ENCODE measurements at regions not wholly inside any gene's neighbourhood (a gene's known extent, or its start where the extent isn't known, plus 50 kb on each side); places are given as distances from the start of the nearest gene placed in this dataset.

GRCh38 chr6:97460394-97461080 lies 177.5 kb upstream of the MMS22L start:
- no peak for TF ChIP-seq CTCF (IDR thresholded peaks at IDR 0.05; ENCODE audit: control insufficient read depth, insufficient read depth, low read depth, low read length, missing control alignments)
- H3K4me3 ChIP-seq (ENCODE audit: control insufficient read depth, low read depth, low read length), result no peak overlapping the region
- no peak for DNase-seq (ENCODE audit: low read depth)

- no peak for TF ChIP-seq CTCF (IDR thresholded peaks at IDR 0.05; ENCODE audit: control insufficient read depth, insufficient read depth, low read depth, low read length, missing control alignments)
- no peak for DNase-seq (ENCODE audit: low read depth)
- H3K4me3 ChIP-seq (ENCODE audit: control insufficient read depth, low read depth, low read length), result no peak overlapping the region
Measured at GRCh38 chr6:97461218-97461617, 178.2 kb upstream of the MMS22L start.

GRCh38 chr6:97462031-97462430 lies 179.0 kb upstream of the MMS22L start:
- H3K4me3 ChIP-seq (ENCODE audit: control insufficient read depth, low read depth, low read length), result no peak overlapping the region
- no peak for TF ChIP-seq CTCF (IDR thresholded peaks at IDR 0.05; ENCODE audit: control insufficient read depth, insufficient read depth, low read depth, low read length, missing control alignments)
- no peak for DNase-seq (ENCODE audit: low read depth)

- no peak for TF ChIP-seq CTCF (IDR thresholded peaks at IDR 0.05; ENCODE audit: control insufficient read depth, insufficient read depth, low read depth, low read length, missing control alignments)
- H3K4me3 ChIP-seq (ENCODE audit: control insufficient read depth, low read depth, low read length), result no peak overlapping the region
- no peak for DNase-seq (ENCODE audit: low read depth)
Measured at GRCh38 chr6:97462938-97463598, 180.1 kb upstream of the MMS22L start.

- DNase-seq (ENCODE audit: low read depth), result no peak
- H3K4me3 ChIP-seq (ENCODE audit: control insufficient read depth, low read depth, low read length), result no peak overlapping the region
- TF ChIP-seq CTCF (IDR thresholded peaks at IDR 0.05; ENCODE audit: control insufficient read depth, insufficient read depth, low read depth, low read length, missing control alignments), result no peak
Measured at GRCh38 chr6:97465877-97466561, 183.0 kb upstream of the MMS22L start.

- no peak overlapping the region for H3K4me3 ChIP-seq (ENCODE audit: control insufficient read depth, low read depth, low read length)
- no peak for TF ChIP-seq CTCF (IDR thresholded peaks at IDR 0.05; ENCODE audit: control insufficient read depth, insufficient read depth, low read depth, low read length, missing control alignments)
- no peak for DNase-seq (ENCODE audit: low read depth)
Measured at GRCh38 chr6:97468981-97469380, 186.0 kb upstream of the MMS22L start.
